ENCODE measurements at regions not wholly inside any gene's neighbourhood (a gene's known extent, or its start where the extent isn't known, plus 50 kb on each side); places are given as distances from the start of the nearest gene placed in this dataset.

- peak overlapping the region; percentile 80 for H3K27ac ChIP-seq
- no peak for TF ChIP-seq CTCF (conservative IDR thresholded peaks at IDR 0.05)
Measured at GRCh38 chr11:115081972-115082371, 403.6 kb downstream of the NXPE2 start.

GRCh38 chr11:115083144-115083806, 404.9 kb downstream of the NXPE2 start:
- TF ChIP-seq CTCF (conservative IDR thresholded peaks at IDR 0.05), result no peak
- H3K27ac ChIP-seq, result peak overlapping the region; percentile 80

- peak overlapping the region; percentile 80 for H3K27ac ChIP-seq
- no peak for TF ChIP-seq CTCF (conservative IDR thresholded peaks at IDR 0.05)
Measured at GRCh38 chr11:115084231-115084630, 405.9 kb downstream of the NXPE2 start.

GRCh38 chr11:115085461-115086210, 407.3 kb downstream of the NXPE2 start:
- no peak for TF ChIP-seq CTCF (conservative IDR thresholded peaks at IDR 0.05)
- H3K27ac ChIP-seq, result peak overlapping the region; percentile 80; the same call in 1 of the 2 replicates

- no peak for TF ChIP-seq CTCF (conservative IDR thresholded peaks at IDR 0.05)
- H3K27ac ChIP-seq, result no peak overlapping the region
Measured at GRCh38 chr11:115087791-115088190, 409.5 kb downstream of the NXPE2 start.

GRCh38 chr11:115092516-115092915, 411.7 kb downstream of the CADM1 start:
- H3K27ac ChIP-seq, result no peak overlapping the region
- TF ChIP-seq CTCF (conservative IDR thresholded peaks at IDR 0.05), result no peak

- H3K27ac ChIP-seq, result no peak overlapping the region
- no peak for TF ChIP-seq CTCF (conservative IDR thresholded peaks at IDR 0.05)
Measured at GRCh38 chr11:115097796-115098408, 406.3 kb downstream of the CADM1 start.

All from VCaP (cell line).